SK-N-MC (cell line): ENCODE measurements at regions not wholly inside any gene's neighbourhood (a gene's known extent, or its start where the extent isn't known, plus 50 kb on each side); places are given as distances from the start of the nearest gene placed in this dataset.

Experiments used
- EZH2 ChIP-seq: fragments of 200-600 bp; sonication (generic); IDR thresholded peaks from one replicate; pipeline ENCODE4 v1.6.1; 2017; ENCODE audit warnings: antibody characterized with exemption
- POLR2AphosphoS5 ChIP-seq: IDR thresholded peaks from 2 replicates; pipeline ENCODE4 v1.6.1; 2012; ENCODE audit warnings: mild to moderate bottlenecking, low read depth, low read length, borderline replicate concordance

DNA sequence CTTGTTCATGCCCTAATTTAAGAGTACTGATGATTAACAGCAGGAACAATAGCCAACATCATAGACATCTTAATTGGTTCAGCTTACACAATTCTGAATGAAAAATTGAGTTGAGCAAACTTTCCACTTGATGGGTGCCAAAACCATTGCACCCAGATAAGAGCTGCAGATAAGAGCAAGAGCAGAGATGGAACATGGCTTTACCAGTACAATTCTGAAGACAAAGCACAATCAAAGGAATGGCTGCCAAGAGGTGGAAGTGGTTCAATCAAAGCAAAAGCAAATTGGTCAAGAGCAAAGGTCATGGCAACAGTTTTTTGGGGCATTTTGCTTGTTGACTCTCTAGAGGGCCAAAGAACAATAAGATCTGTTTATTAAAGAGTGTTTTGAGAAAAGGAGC is 65.6 kb upstream of the ATP5MC3 start:
- TF ChIP-seq POLR2AphosphoS5, result no peak
- no peak for TF ChIP-seq EZH2
